CD4-positive, alpha-beta T cell treated with Interferon alpha-2 for 1 hour (primary cell): ENCODE measurements at regions not wholly inside any gene's neighbourhood (a gene's known extent, or its start where the extent isn't known, plus 50 kb on each side); places are given as distances from the start of the nearest gene placed in this dataset.

Experiments
- DNase-seq, 2 donors: peaks; one replicate each; pipeline ENCODE4 v3.0.0-alpha.2; 2020 to 2022

- DNase-seq, result no peak
These were observed 244.0 kb downstream of the ARL6IP6 start for GRCh38 chr2:152962446-152962845.

- DNase-seq, result no peak
These were observed 242.9 kb downstream of the ARL6IP6 start for GRCh38 chr2:152961351-152961750.

GRCh38 chr2:152950126-152950525, 231.7 kb downstream of the ARL6IP6 start:
- no peak for DNase-seq

- no peak for DNase-seq
These were observed 225.7 kb downstream of the ARL6IP6 start for GRCh38 chr2:152944099-152944498.

- DNase-seq, result no peak
These were observed 224.6 kb downstream of the ARL6IP6 start for GRCh38 chr2:152942940-152943440.

- DNase-seq, result no peak
These were observed 212.1 kb downstream of the ARL6IP6 start for GRCh38 chr2:152930501-152930900.

- no peak for DNase-seq
These were observed 211.2 kb downstream of the ARL6IP6 start for GRCh38 chr2:152929628-152930027.

GRCh38 chr2:152925547-152926448, 207.4 kb downstream of the ARL6IP6 start:
- peak in 1 of 2 donors; percentile 37 for DNase-seq

- no peak for DNase-seq
These were observed 206.3 kb downstream of the ARL6IP6 start for GRCh38 chr2:152924722-152925121.

- DNase-seq, result no peak
These were observed 205.8 kb downstream of the ARL6IP6 start for GRCh38 chr2:152924219-152924618.

- DNase-seq, result no peak
These were observed 202.4 kb downstream of the ARL6IP6 start for GRCh38 chr2:152920846-152921245.

GRCh38 chr2:152910970-152911369, 192.6 kb downstream of the ARL6IP6 start:
- DNase-seq, result no peak

- no peak for DNase-seq
These were observed 188.6 kb downstream of the ARL6IP6 start for GRCh38 chr2:152907046-152907445.

- no peak for DNase-seq
These were observed 175.6 kb downstream of the ARL6IP6 start for GRCh38 chr2:152894051-152894450.

- DNase-seq, result no peak
These were observed 172.3 kb downstream of the ARL6IP6 start for GRCh38 chr2:152890736-152891135.

GRCh38 chr2:152883951-152884487, 165.6 kb downstream of the ARL6IP6 start:
- DNase-seq, result no peak

GRCh38 chr2:152881527-152881926, 163.1 kb downstream of the ARL6IP6 start:
- no peak for DNase-seq

GRCh38 chr2:152879275-152879674, 160.9 kb downstream of the ARL6IP6 start:
- no peak for DNase-seq

GRCh38 chr2:152875701-152876695, 157.6 kb downstream of the ARL6IP6 start:
- no peak for DNase-seq

GRCh38 chr2:152874955-152875354, 156.5 kb downstream of the ARL6IP6 start:
- no peak for DNase-seq

- no peak for DNase-seq
These were observed 151.8 kb downstream of the ARL6IP6 start for GRCh38 chr2:152870239-152870638.

- no peak for DNase-seq
These were observed 149.0 kb downstream of the ARL6IP6 start for GRCh38 chr2:152867397-152867796.

- no peak for DNase-seq
These were observed 146.3 kb downstream of the ARL6IP6 start for GRCh38 chr2:152864601-152865149.
